Lower lobe of right lung (tissue), 2 donors: ENCODE measurements at regions not wholly inside any gene's neighbourhood (a gene's known extent, or its start where the extent isn't known, plus 50 kb on each side); places are given as distances from the start of the nearest gene placed in this dataset.

ENCODE experiments used
- ATAC-seq, 2 donors: fragments of 200-7000 bp; cut with Tn5 transposase; one replicate each; pipeline ENCODE4 v1.9.1; 2020 to 2022; ENCODE audit warnings: mild to moderate bottlenecking in 2 of 2, moderate library complexity in 2 of 2
- DNase-seq: peaks from one replicate; pipeline ENCODE4 v3.0.0-alpha.2; 2020
- H3K27ac ChIP-seq: fragments of 200-600 bp; one replicate; pipeline ENCODE4 v1.8.0; 2022
- H3K27me3 ChIP-seq: fragments of 200-600 bp; one replicate; pipeline ENCODE4 v1.8.0; 2022; ENCODE audit warnings: low read depth
- H3K36me3 ChIP-seq: fragments of 200-600 bp; one replicate; pipeline ENCODE4 v1.8.0; 2022; ENCODE audit warnings: mild to moderate bottlenecking
- H3K4me1 ChIP-seq: fragments of 200-600 bp; one replicate; pipeline ENCODE4 v1.8.0; 2022
- H3K4me3 ChIP-seq: fragments of 200-600 bp; one replicate; pipeline ENCODE4 v1.8.0; 2022; ENCODE audit warnings: mild to moderate bottlenecking
- H3K9me3 ChIP-seq: fragments of 200-600 bp; one replicate; pipeline ENCODE4 v1.8.0; 2022
- intact Hi-C: fragments of 100-400 bp; cut with DNase I; formaldehyde crosslinking; loops from one replicate; pipeline ENCODE4 v1.11.0; 2022
- TF ChIP-seq, protein P1 (sequence below): fragments of 200-600 bp; IDR thresholded peaks from one replicate; pipeline ENCODE4 v1.8.0; 2022; ENCODE audit warnings: antibody characterized with exemption, mild to moderate bottlenecking
- donor health status: DM: no; HTN: yes; CAD: no; lungs with severe emphysema.

DNA sequence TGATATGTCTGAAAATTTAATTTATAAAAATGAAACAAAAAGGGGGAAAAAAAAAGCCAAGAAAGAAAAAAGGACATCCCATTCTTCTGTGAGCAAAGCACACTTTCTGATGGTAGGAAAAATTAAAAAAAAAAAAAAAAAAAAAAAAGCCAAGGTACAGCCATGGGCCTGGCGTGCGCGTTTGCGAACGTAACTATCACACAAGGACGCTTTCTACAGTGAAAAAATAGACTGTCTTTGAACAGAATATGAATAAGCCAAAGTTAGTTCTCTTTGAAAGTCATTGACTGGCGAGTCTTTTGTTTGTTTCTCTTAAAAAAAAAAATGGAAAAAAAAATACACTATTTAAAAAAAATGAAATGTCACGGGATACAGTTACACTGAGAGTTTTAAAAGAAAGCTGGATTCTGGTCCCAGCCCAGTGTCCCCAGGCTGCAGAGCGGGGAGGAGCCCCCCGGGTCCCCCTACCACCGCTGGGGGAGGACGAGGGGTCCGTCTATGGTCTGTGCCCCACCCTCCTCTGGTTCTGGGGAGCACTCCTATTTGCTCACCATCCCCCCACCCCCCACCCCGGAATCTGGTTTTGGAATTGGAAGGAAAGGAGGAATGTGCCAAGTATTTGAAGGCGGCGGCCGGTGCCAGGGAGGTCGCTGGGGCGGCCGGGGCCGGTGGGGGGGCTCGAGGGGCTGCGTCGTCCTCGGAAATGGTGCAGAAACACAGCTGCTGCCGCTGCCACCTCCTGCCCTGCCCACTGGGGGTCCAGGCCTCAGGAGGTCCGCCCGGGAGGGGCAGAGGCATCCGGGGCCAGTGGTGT lies 134.5 kb downstream of the PTPRS start:
- Histone ChIP-seq H3K4me3 (no peak overlapping the region), H3K27ac (no peak overlapping the region), H3K27me3 (no peaks in the 10 kb centered on the region), H3K36me3 (peaks cover 31% of the 10 kb centered on the region), H3K9me3 (peaks cover 17% of the 10 kb centered on the region), H3K4me1 (no peaks in the 10 kb centered on the region)
- intact Hi-C loops: no loop called here
- TF ChIP-seq, protein P1, sequence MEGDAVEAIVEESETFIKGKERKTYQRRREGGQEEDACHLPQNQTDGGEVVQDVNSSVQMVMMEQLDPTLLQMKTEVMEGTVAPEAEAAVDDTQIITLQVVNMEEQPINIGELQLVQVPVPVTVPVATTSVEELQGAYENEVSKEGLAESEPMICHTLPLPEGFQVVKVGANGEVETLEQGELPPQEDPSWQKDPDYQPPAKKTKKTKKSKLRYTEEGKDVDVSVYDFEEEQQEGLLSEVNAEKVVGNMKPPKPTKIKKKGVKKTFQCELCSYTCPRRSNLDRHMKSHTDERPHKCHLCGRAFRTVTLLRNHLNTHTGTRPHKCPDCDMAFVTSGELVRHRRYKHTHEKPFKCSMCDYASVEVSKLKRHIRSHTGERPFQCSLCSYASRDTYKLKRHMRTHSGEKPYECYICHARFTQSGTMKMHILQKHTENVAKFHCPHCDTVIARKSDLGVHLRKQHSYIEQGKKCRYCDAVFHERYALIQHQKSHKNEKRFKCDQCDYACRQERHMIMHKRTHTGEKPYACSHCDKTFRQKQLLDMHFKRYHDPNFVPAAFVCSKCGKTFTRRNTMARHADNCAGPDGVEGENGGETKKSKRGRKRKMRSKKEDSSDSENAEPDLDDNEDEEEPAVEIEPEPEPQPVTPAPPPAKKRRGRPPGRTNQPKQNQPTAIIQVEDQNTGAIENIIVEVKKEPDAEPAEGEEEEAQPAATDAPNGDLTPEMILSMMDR: no peak
- ATAC-seq (no peak), DNase-seq (no peak)

DNA sequence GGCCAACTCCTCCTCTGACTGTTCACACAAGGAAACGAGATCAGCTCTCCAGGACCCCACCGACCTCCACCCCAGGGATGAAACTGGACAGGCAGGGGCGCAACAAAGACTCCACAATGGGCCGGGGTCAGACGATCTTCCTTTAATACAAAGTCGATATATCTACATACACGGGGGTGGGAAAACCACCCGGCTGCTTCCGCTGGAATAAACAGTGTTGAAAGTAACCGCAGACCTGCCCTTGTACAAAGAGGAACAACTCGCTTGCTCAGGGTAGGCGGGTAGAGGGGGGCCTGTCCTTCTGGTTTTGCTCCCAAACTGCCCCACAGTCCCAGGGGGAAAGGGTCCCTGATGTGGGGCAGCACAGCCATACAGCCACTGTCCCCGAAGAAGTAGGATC lies 135.2 kb downstream of the PTPRS start:
- TF ChIP-seq, protein P1: no peak
- ATAC-seq (no peak), DNase-seq (no peak)
- intact Hi-C loops: no loop called here
- H3K27me3 ChIP-seq: no peaks in the 10 kb centered on the region
- peaks cover 24% of the 10 kb centered on the region for H3K9me3 ChIP-seq
- no peak overlapping the region for H3K4me3 ChIP-seq
- no peaks in the 10 kb centered on the region for H3K4me1 ChIP-seq
- H3K27ac ChIP-seq: no peak overlapping the region
- peaks cover 25% of the 10 kb centered on the region for H3K36me3 ChIP-seq

DNA sequence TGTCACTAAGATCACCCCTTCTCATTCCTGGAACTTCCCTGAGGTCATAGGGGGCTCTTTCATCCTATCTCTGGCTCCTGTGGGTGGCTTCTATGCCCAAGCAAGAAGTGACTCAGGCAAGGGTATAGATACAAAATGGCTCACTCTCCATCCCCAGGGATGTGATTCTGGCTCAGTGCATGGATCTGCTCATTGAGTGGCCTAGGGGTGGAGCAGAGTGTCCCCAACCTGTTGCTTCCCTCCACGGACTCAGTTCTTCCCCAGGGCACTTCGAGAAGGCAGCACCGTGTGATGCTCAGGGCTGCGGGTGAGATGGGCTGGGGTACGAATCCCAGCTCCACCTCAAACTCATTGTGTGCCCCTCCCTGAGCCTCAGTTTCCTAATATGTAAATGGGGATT lies 136.4 kb downstream of the PTPRS start:
- Histone ChIP-seq H3K27ac (no peak overlapping the region), H3K4me3 (no peak overlapping the region), H3K9me3 (peaks cover 32% of the 10 kb centered on the region), H3K4me1 (no peaks in the 10 kb centered on the region), H3K36me3 (peaks cover 17% of the 10 kb centered on the region), H3K27me3 (no peaks in the 10 kb centered on the region)
- DNase-seq: no peak
- intact Hi-C loops: no loop called here
- no peak for ATAC-seq
- TF ChIP-seq, protein P1: no peak
